HepG2 (cell line): ENCODE measurements at regions not wholly inside any gene's neighbourhood (a gene's known extent, or its start where the extent isn't known, plus 50 kb on each side); places are given as distances from the start of the nearest gene placed in this dataset.
"Not testable (repeated sequence)": the region's sequence is repeated elsewhere in the genome, so short reads cannot be mapped to it uniquely, and the experiment has no call there.

Experiments
- ATAC-seq: fragments of 200-7000 bp; cut with Tn5 transposase; 3 replicates; pipeline ENCODE4 v1.9.1; 2020; ENCODE audit warnings: mild to moderate bottlenecking, moderate library complexity
- BruUV-seq: library from RNA; stranded (reverse); fragments of 400-500 nt; replicated peaks from 2 replicates; lab custom pipeline; 2021; lab: Mats Ljungman, UMichigan
- CTCF ChIA-PET: fragments of 300-600 bp; formaldehyde crosslinking; extraction: SDS; loops from one replicate; lab custom pipeline; 2021; ENCODE audit warnings: low total read pairs, inconsistent platforms, low intra/inter-chr PET ratio; lab: Yijun Ruan, JAX
- POLR2A ChIA-PET: fragments of 350-600 bp; sonication (Branson Sonifier 250); formaldehyde crosslinking; loops from one replicate; lab custom pipeline; 2020; ENCODE audit warnings: antibody characterized with exemption, inconsistent platforms; lab: Yijun Ruan, JAX
- DNase-seq: peaks from one replicate; pipeline ENCODE4 v3.0.0-alpha.2; 2015; ENCODE audit warnings: low spot score
- FAIRE-seq: peaks from 3 replicates; lab custom pipeline; 2011; peaks lifted over from hg19 to GRCh38; lab: Jason Lieb, UNC
- H2AFZ ChIP-seq: one replicate; pipeline ENCODE4 v1.6.1; 2011; ENCODE audit warnings: low read length, inconsistent platforms
- H3K27ac ChIP-seq: fragments of 300-600 bp; 3 replicates; pipeline ENCODE4 v1.8.0; 2011; ENCODE audit warnings: mixed run types, mild to moderate bottlenecking, mixed read lengths, low read length, inconsistent platforms; ENCODE audit not compliant: insufficient read depth; ENCODE audit errors: extremely low read length
- H3K27me3 ChIP-seq, 2 experiments: fragments of 200-600 bp in 1 of 2; 2 replicates in 1 of 2; 3 replicates in 1 of 2; pipeline versions ENCODE4 v1.6.0 to v1.8.0; 2011; ENCODE audit warnings: low read length in 2 of 2, mild to moderate bottlenecking in 2 of 2, moderate library complexity in 2 of 2, inconsistent platforms in 1 of 2; ENCODE audit not compliant: insufficient read depth in 2 of 2, control insufficient read depth in 1 of 2
- H3K36me3 ChIP-seq, 2 experiments: fragments of 200-600 bp in 1 of 2; replicated peaks in 1 of 2; 2 replicates in 1 of 2; 3 replicates in 1 of 2; pipeline versions ENCODE4 v1.5.1 to v1.8.0; 2011; ENCODE audit warnings: low read length in 2 of 2, inconsistent platforms in 1 of 2; ENCODE audit not compliant: insufficient read depth in 2 of 2, control insufficient read depth in 1 of 2
- H3K4me1 ChIP-seq: 2 replicates; pipeline ENCODE4 v1.5.1; 2012; ENCODE audit warnings: low read length, inconsistent platforms; ENCODE audit not compliant: insufficient read depth
- H3K4me2 ChIP-seq: 2 replicates; pipeline ENCODE4 v1.6.0; 2011; ENCODE audit warnings: low read depth, low read length, inconsistent platforms
- H3K4me3 ChIP-seq, 3 experiments: fragments of 200-600 bp in 1 of 3; sonication (generic), shearing (Covaris generic) in 1 of 3; replicated peaks in 1 of 3; 2 replicates each; pipeline ENCODE4 v1.5.1; 2011 to 2016; ENCODE audit warnings: low read length in 3 of 3, inconsistent platforms in 2 of 3, low read depth in 2 of 3, mild to moderate bottlenecking in 2 of 3, control low read depth in 1 of 3, mixed read lengths in 1 of 3; ENCODE audit not compliant: insufficient read depth in 1 of 3
- H3K79me2 ChIP-seq: one replicate; pipeline ENCODE4 v1.6.1; 2011; ENCODE audit warnings: low read length, inconsistent platforms; ENCODE audit not compliant: insufficient read depth
- H3K9ac ChIP-seq: 2 replicates; pipeline ENCODE4 v1.6.0; 2011; ENCODE audit warnings: mild to moderate bottlenecking, low read depth, low read length, inconsistent platforms; ENCODE audit not compliant: insufficient read depth
- H3K9me3 ChIP-seq: 2 replicates; pipeline ENCODE4 v1.5.1; 2012; ENCODE audit warnings: mild to moderate bottlenecking, low read length
- H4K20me1 ChIP-seq: 2 replicates; pipeline ENCODE4 v1.6.0; 2011; ENCODE audit warnings: inconsistent platforms, mild to moderate bottlenecking, low read length, moderate library complexity; ENCODE audit not compliant: insufficient read depth
- ATF4 ChIP-seq, 2 experiments: fragments of 450-650 bp in 1 of 2; sonication (generic) in 1 of 2; formaldehyde crosslinking; IDR thresholded peaks; 2 replicates each; pipeline versions ENCODE4 v1.5.0 to v1.8.0; 2020 to 2022; ENCODE audit warnings: mild to moderate bottlenecking in 1 of 2, missing genetic modification reagents in 1 of 2
- DRAP1 ChIP-seq: IDR thresholded peaks from 2 replicates; pipeline ENCODE4 v1.6.1; 2016; ENCODE audit warnings: missing genetic modification reagents, missing compliant biosample characterization
- FOXO1 ChIP-seq: sonication (generic); formaldehyde crosslinking; IDR thresholded peaks from 2 replicates; pipeline ENCODE4 v1.4.0; 2020; ENCODE audit warnings: missing genetic modification reagents
- GLI4 ChIP-seq: sonication (generic); formaldehyde crosslinking; IDR thresholded peaks from 2 replicates; pipeline ENCODE4 v1.5.1; 2020; ENCODE audit warnings: missing genetic modification reagents, mild to moderate bottlenecking, moderate library complexity, borderline replicate concordance
- KAT8 ChIP-seq: IDR thresholded peaks from 2 replicates; pipeline ENCODE4 v1.6.1; 2016; ENCODE audit warnings: missing genetic modification reagents, missing compliant biosample characterization
- MLLT10 ChIP-seq: sonication (generic); formaldehyde crosslinking; IDR thresholded peaks from 2 replicates; pipeline ENCODE4 v1.4.0; 2020; ENCODE audit warnings: missing genetic modification reagents
- MTF2 ChIP-seq: sonication (generic); formaldehyde crosslinking; IDR thresholded peaks from 2 replicates; pipeline ENCODE4 v1.5.0; 2020; ENCODE audit warnings: missing genetic modification reagents, borderline replicate concordance
- NCOA1 ChIP-seq: sonication (generic); formaldehyde crosslinking; IDR thresholded peaks from 2 replicates; pipeline ENCODE4 v1.9.0; 2021; ENCODE audit warnings: missing genetic modification reagents
- SP4 ChIP-seq: sonication (generic); formaldehyde crosslinking; IDR thresholded peaks from 2 replicates; pipeline ENCODE4 v1.8.1; 2023; ENCODE audit warnings: mild to moderate bottlenecking, missing genetic modification reagents
- SRSF4 ChIP-seq: fragments of 200-400 bp; formaldehyde crosslinking; IDR thresholded peaks from one replicate; pipeline ENCODE4 v1.6.1; 2018; ENCODE audit warnings: mild to moderate bottlenecking, low read depth, low read length, moderate library complexity; ENCODE audit not compliant: poor library complexity, severe bottlenecking
- TCF7L2 ChIP-seq: IDR thresholded peaks from 2 replicates; pipeline ENCODE4 v1.6.1; 2011; ENCODE audit warnings: mild to moderate bottlenecking, low read depth, low read length, moderate library complexity
- TOPORS ChIP-seq: sonication (generic); formaldehyde crosslinking; IDR thresholded peaks from 2 replicates; pipeline ENCODE4 v1.8.0; 2023; ENCODE audit warnings: mild to moderate bottlenecking, missing genetic modification reagents
- TP53 ChIP-seq: sonication (generic); formaldehyde crosslinking; conservative IDR thresholded peaks from 2 replicates; pipeline ENCODE4 v1.4.0; 2020; ENCODE audit warnings: missing genetic modification reagents
- ZFP36 ChIP-seq: fragments of 150-350 bp; IDR thresholded peaks from 2 replicates; pipeline ENCODE4 v1.6.1; 2018; ENCODE audit warnings: borderline replicate concordance, low read length, low read depth; ENCODE audit not compliant: partially characterized antibody
- ZNF549 ChIP-seq: sonication (generic); formaldehyde crosslinking; IDR thresholded peaks from 2 replicates; pipeline ENCODE4 v1.5.0; 2020; ENCODE audit warnings: missing genetic modification reagents
- ZNF713 ChIP-seq: sonication (generic); formaldehyde crosslinking; IDR thresholded peaks from 2 replicates; pipeline ENCODE4 v1.4.0; 2020; ENCODE audit warnings: mild to moderate bottlenecking, missing genetic modification reagents
- ZNF737 ChIP-seq: sonication (generic); formaldehyde crosslinking; IDR thresholded peaks from 2 replicates; pipeline ENCODE4 v1.5.0; 2020; ENCODE audit warnings: missing genetic modification reagents, mild to moderate bottlenecking, borderline replicate concordance
- ZNF775 ChIP-seq: sonication (generic); formaldehyde crosslinking; IDR thresholded peaks from 2 replicates; pipeline ENCODE4 v1.4.0; 2020; ENCODE audit warnings: missing genetic modification reagents, mild to moderate bottlenecking, moderate library complexity, borderline replicate concordance
- ZUFSP ChIP-seq: sonication (generic); formaldehyde crosslinking; IDR thresholded peaks from 2 replicates; pipeline ENCODE4 v1.9.0; 2021; ENCODE audit warnings: missing genetic modification reagents, mild to moderate bottlenecking, borderline replicate concordance
- WGBS: methylation state at CpG from one replicate; pipeline ENCODE4 v1.1.6; 2017; ENCODE audit warnings: low lambda C conversion rate; 5-methylcytosine and 5-hydroxymethylcytosine counted together
- in situ Hi-C: cut with HindIII; loops from 2 replicates; pipeline ENCODE4 v1.10.0; 2017; ENCODE audit warnings: low pct_unique_long_range_greater_than_20kb; ENCODE audit not compliant: extremely low pct_ligation_motif_present
- intact Hi-C: fragments of 100-400 bp; cut with micrococcal nuclease; formaldehyde crosslinking; loops from one replicate; pipeline ENCODE4 v1.10.0; 2022; ENCODE audit not compliant: unreplicated experiment

- DNase-seq (no peak), ATAC-seq (no peak), FAIRE-seq (no peak)
- Histone ChIP-seq H3K4me3 (no peak overlapping the region), H3K9me3 (no peaks in the 10 kb centered on the region), H3K79me2 (no peaks in the 10 kb centered on the region), H4K20me1 (no peaks in the 10 kb centered on the region), H3K4me2 (no peak overlapping the region), H3K9ac (no peak overlapping the region), H3K27ac (no peak overlapping the region), H3K36me3 (no peaks in the 10 kb centered on the region), H2AFZ (no peak overlapping the region), H3K4me1 (no peaks in the 10 kb centered on the region), H3K27me3 (peaks cover 0 to 5% of the 10 kb centered on the region in 2 experiments; a peak in 1 of 5 replicates)
- TF ChIP-seq TOPORS (CRISPR knock-in tag) = no peak
- TF ChIP-seq ZFP36 = no peak
- no peak for TF ChIP-seq MLLT10
- TF ChIP-seq ZNF775 (CRISPR knock-in tag) = no peak
- TF ChIP-seq ATF4 (CRISPR knock-in tag; IDR thresholded peaks at IDR 0.05) = no peak
- TF ChIP-seq TP53 (CRISPR knock-in tag) = no peak
- no peak for TF ChIP-seq KAT8 (CRISPR knock-in tag)
- TF ChIP-seq ZUFSP (CRISPR knock-in tag) = no peak
- no peak for TF ChIP-seq FOXO1 (CRISPR knock-in tag)
- TF ChIP-seq SP4 (CRISPR knock-in tag) = no peak
- TF ChIP-seq ZNF549 (CRISPR knock-in tag) = no peak
- TF ChIP-seq GLI4 = no peak
- no peak for TF ChIP-seq TCF7L2
- no peak for TF ChIP-seq MTF2 (CRISPR knock-in tag)
- no peak for TF ChIP-seq SRSF4
- no peak for TF ChIP-seq DRAP1
- TF ChIP-seq NCOA1 (CRISPR knock-in tag) = no peak
- TF ChIP-seq ZNF713 (CRISPR knock-in tag) = no peak
- TF ChIP-seq ZNF737 = no peak
- ChIA-PET POLR2A (no interaction called here), CTCF (interaction anchor here (1.3 kb wide), 1 partner anchor 209 kb away, joined by 3 read pairs; no protein-coding TSS in a partner anchor)
- intact Hi-C loops = loop anchor here (10.0 kb wide), 1 partner anchor 225 kb away; no protein-coding TSS in a partner anchor
- 4% methylated on average over 4 of the region's 4 CpGs for WGBS
- in situ Hi-C loops = no loop called here
- BruUV-seq = no TSS peak
Observed at GRCh38 chr14:95769976-95770375, 56.1 kb upstream of the TCL1A start.

- H3K4me3 ChIP-seq, H3K9ac ChIP-seq, CTCF ChIA-PET, H4K20me1 ChIP-seq, H3K27ac ChIP-seq, H3K27me3 ChIP-seq, H3K4me2 ChIP-seq, H3K9me3 ChIP-seq, FAIRE-seq, ATAC-seq, DNase-seq, in situ Hi-C loops, POLR2A ChIA-PET, H3K79me2 ChIP-seq, intact Hi-C loops, BruUV-seq, H3K4me1 ChIP-seq, H3K36me3 ChIP-seq, H2AFZ ChIP-seq: not testable (repeated sequence)
- 0% methylated on average over 5 of the region's 5 CpGs for WGBS
Observed at GRCh38 chr14:95769431-95769830, 55.5 kb upstream of the TCL1A start.
